Mucosa of stomach (tissue), 1 donor: ENCODE measurements at regions not wholly inside any gene's neighbourhood (a gene's known extent, or its start where the extent isn't known, plus 50 kb on each side); places are given as distances from the start of the nearest gene placed in this dataset.

Experiments
- H3K27me3 ChIP-seq: one replicate; pipeline ENCODE4 v1.7.0; 2013; ENCODE audit warnings: mild to moderate bottlenecking, low read length; ENCODE audit not compliant: control insufficient read depth, insufficient read depth
- H3K36me3 ChIP-seq: one replicate; pipeline ENCODE4 v1.7.0; 2013; ENCODE audit warnings: low read length; ENCODE audit not compliant: control insufficient read depth, insufficient read depth
- H3K4me1 ChIP-seq: one replicate; pipeline ENCODE4 v1.7.0; 2013; ENCODE audit warnings: mild to moderate bottlenecking, low read length; ENCODE audit not compliant: control insufficient read depth, insufficient read depth
- H3K4me3 ChIP-seq: one replicate; pipeline ENCODE4 v1.7.0; 2013; ENCODE audit warnings: low read length
- H3K9ac ChIP-seq: one replicate; pipeline ENCODE4 v1.7.0; 2013; ENCODE audit warnings: mild to moderate bottlenecking, low read length, moderate library complexity
- H3K9me3 ChIP-seq: one replicate; pipeline ENCODE4 v1.7.0; 2013; ENCODE audit warnings: mild to moderate bottlenecking, low read length, moderate library complexity; ENCODE audit not compliant: control insufficient read depth
- donor health status: Pancreatic carcinoma.

DNA sequence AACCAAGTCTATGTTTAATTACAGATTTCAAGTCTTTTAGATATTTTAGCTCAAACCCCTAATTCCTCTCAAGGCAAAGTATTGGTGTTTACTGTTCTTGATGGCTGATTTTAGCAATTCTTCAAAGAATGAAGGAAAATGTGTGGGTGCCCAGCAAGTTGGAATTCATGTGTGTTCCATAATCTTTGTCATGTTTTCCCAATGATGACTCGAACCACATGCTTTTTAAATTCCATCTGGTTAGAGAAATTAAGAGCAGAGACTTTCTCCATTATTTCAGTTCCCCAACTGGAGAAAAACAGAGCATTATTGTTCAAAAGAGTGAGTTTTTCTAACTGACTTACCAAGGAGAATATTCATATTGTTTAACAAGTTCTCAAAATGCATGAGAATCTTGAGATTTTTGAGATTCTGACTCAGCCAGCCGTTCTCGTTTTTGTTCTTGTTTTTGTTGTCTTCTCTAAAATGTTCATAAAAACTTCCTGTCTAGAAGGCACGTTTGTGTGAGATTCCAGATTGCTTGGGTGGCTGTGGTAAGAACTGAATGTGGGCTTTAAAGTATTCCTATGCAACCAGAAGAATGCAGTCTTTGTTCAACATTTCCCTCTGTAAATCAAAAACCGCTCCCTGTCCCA is 404.7 kb downstream of the IRS2 start:
- no peak overlapping the region for H3K9ac ChIP-seq
- no peaks in the 10 kb centered on the region for H3K4me1 ChIP-seq
- H3K36me3 ChIP-seq, result no peaks in the 10 kb centered on the region
- H3K27me3 ChIP-seq, result no peaks in the 10 kb centered on the region
- no peak overlapping the region for H3K4me3 ChIP-seq
- no peaks in the 10 kb centered on the region for H3K9me3 ChIP-seq

DNA sequence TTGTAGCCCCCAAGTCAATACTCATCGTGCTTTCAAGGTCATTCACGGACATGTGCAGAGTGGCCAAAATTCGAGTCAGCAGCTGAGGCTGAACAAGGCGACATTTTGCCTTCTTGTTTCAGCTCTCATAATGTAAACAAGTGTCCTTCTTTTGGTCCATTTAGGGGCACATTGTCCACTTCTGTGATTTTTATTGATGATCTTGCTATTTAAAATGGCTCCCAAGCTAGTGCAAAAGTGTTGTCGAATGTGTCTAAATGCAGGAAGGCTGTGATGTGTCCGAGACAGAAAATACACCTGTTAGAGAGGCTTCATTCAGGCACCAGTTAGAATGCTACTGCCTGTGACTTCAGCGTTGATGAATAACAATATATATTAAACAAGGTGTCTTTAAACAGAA is 405.9 kb downstream of the IRS2 start:
- no peaks in the 10 kb centered on the region for H3K36me3 ChIP-seq
- H3K4me1 ChIP-seq, result no peaks in the 10 kb centered on the region
- no peak overlapping the region for H3K4me3 ChIP-seq
- H3K9me3 ChIP-seq, result no peaks in the 10 kb centered on the region
- no peaks in the 10 kb centered on the region for H3K27me3 ChIP-seq
- H3K9ac ChIP-seq, result no peak overlapping the region

DNA sequence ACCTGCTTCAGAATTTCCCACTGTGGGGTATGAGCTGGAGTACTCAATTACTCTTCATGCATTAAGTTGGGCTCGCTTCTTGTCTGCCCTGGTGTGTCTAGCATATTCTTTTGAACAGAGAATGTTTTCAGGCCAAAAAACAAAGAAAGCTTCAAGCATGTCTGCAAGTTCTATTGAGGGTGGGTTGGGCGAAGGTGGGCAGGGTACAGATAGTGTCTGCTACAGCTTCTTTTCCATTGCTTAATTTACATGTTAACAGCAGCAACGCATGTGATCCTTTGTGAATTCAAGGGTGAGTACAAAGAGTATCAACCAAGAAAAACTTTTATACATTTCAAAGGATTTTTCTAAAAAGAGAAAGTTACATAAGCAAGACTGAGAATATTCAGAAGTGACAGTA is 406.5 kb downstream of the IRS2 start:
- no peak overlapping the region for H3K4me3 ChIP-seq

DNA sequence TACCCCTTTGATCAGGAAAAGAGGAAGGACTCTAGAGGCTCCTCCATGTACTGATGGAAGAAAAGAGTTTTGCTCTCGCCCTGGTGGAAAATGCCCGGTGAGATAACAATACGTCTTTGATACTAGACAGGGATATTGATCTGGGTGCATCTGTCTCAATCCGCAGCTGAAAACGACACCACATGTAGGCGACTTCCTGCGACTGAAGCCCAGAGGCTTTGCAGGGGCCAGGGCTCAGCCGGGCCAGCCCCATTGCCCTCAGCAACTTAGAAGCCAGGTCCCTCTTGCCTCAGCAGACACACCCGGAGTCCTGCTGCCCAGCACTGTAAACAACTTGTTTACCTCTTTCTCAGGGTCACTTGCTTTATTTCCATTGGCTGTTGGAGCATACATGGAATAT is 409.4 kb downstream of the IRS2 start:
- Histone ChIP-seq H3K4me1 (no peaks in the 10 kb centered on the region), H3K36me3 (no peaks in the 10 kb centered on the region), H3K9ac (no peak overlapping the region), H3K9me3 (no peaks in the 10 kb centered on the region), H3K27me3 (no peaks in the 10 kb centered on the region), H3K4me3 (no peak overlapping the region)

More for the DNA sequence above, 406.5 kb downstream of the IRS2 start:
- no peak overlapping the region for H3K9ac ChIP-seq
- no peaks in the 10 kb centered on the region for H3K27me3 ChIP-seq
- H3K4me1 ChIP-seq, result no peaks in the 10 kb centered on the region
- H3K9me3 ChIP-seq, result no peaks in the 10 kb centered on the region
- no peaks in the 10 kb centered on the region for H3K36me3 ChIP-seq

DNA sequence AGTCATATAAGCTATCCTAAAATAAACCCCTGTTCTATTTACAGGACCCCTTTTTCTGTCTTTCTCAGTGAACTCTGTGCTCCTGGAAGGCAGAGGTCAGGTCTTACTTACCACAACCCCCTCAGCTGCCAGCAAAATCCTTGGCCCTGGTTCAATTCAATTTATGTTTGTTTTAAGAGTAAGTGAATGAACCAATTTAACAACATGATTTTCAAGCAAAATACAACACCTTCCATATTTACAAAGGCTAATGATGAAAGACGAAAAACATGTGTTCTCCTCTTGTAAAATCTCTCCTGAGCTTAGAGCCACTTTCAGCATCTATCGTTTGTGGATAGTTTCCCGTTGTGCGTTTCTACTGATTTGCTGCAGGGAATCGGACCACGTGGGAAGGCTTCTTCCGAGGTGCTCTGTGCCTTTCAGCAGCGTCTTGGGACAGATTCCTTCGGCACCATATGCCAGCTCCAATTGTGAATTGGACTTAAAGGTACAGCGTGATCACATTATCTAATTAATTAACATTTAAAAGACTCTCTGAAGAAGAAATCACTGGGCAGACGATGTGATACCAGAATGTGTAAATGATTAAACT is 411.7 kb downstream of the IRS2 start:
- no peaks in the 10 kb centered on the region for H3K27me3 ChIP-seq
- no peak overlapping the region for H3K9ac ChIP-seq
- H3K36me3 ChIP-seq, result no peaks in the 10 kb centered on the region

DNA sequence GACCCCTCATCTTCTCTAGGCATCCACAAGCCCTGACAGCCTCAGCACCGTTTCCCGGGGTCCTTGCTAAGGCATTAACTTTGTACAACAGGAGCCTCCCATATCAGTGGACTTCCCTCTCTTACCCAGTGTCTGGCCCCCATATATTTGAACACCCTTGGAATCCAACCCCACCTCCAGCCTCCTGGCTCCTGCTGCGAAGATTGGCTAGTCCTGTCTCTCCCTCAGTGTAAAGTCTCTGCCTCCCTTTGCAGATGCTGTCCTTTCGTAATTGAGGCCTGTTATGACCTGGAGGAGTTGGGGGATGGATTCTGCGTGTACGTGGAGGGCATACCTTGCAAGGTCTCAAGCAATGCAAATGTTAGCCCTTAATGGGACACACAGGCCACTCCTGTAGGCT is 413.7 kb downstream of the IRS2 start:
- Histone ChIP-seq H3K9ac (no peak overlapping the region), H3K36me3 (no peaks in the 10 kb centered on the region), H3K27me3 (no peaks in the 10 kb centered on the region), H3K4me3 (no peak overlapping the region), H3K4me1 (no peaks in the 10 kb centered on the region), H3K9me3 (no peaks in the 10 kb centered on the region)

More for the DNA sequence above, 411.7 kb downstream of the IRS2 start:
- no peak overlapping the region for H3K4me3 ChIP-seq
- H3K9me3 ChIP-seq, result no peaks in the 10 kb centered on the region
- H3K4me1 ChIP-seq, result no peaks in the 10 kb centered on the region

DNA sequence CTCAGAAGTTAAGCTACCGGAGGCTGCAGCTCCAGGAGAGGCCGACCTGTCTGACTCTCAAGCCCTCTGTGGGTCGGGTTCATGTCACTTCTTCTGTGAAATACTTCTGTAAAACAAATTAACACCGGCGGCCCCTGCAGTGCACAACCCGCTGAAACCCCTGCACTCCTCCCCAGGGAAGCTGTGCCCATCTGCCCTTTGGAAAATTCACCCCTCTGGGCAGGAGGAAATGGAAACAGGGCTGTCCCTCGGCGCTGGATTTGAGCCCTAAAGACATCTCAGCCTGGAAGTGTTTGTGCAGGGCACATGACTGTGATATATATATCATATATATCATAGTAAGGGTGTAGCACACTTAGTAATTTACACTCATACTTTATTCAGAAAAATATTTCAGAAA is 415.3 kb downstream of the IRS2 start:
- no peaks in the 10 kb centered on the region for H3K9me3 ChIP-seq
- no peaks in the 10 kb centered on the region for H3K4me1 ChIP-seq
- H3K4me3 ChIP-seq, result no peak overlapping the region
- no peaks in the 10 kb centered on the region for H3K27me3 ChIP-seq
- no peaks in the 10 kb centered on the region for H3K36me3 ChIP-seq
- H3K9ac ChIP-seq, result no peak overlapping the region

DNA sequence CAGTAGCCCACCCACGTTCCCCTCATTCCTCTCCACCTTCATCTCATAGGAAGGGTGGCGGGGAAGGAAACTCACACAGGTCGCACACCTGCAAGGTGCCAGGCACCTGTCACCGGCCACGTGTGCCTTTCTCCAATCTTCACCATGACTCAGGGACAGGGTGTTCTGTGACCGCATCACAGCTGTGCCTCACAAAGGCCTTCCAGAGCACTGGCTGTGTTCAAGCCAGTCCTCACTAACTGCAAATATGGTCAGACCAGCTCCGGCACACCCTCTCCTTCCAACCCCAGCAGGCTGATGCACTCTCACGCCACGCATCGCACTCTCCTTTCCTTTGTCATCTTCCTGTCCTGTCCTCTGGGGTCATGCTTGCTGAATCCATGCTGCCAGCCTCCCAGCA is 415.9 kb downstream of the IRS2 start:
- Histone ChIP-seq H3K27me3 (no peaks in the 10 kb centered on the region), H3K4me3 (no peak overlapping the region), H3K9ac (no peak overlapping the region), H3K4me1 (no peaks in the 10 kb centered on the region), H3K9me3 (no peaks in the 10 kb centered on the region), H3K36me3 (no peaks in the 10 kb centered on the region)

DNA sequence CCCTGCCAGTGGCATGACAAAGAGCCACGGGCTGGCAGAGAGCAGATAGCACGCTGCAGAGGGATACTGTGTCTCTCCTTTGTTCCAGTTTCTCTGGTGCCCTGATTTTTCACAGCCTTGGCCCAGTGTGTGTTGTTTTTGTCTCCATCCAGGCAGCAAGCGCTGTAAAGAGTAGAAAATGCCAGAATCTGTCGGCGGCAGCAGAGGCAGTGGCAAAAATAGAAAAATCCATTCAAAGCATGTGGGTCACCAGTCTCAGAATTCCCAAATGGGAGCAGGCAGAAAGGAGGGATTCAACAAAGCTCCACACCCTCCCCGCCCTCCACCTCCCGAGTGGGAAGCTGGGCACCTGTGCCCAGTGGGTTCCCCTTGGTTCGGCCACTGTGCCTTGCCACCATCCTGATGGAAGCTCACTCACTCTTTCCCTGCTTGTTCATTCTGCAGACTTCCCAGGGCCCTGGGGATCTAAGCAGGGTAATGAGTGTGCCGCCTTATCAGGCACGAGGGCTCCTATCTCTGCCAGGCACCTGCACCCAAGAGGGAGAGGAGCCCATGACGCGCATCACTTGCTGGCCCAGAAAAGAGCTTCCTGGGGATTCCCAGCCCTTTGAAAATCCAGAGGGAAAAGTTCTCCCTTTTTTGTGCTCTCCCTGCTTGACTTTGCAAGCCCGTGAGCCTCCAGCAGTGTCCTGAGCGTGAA is 416.9 kb downstream of the IRS2 start:
- no peak overlapping the region for H3K9ac ChIP-seq

DNA sequence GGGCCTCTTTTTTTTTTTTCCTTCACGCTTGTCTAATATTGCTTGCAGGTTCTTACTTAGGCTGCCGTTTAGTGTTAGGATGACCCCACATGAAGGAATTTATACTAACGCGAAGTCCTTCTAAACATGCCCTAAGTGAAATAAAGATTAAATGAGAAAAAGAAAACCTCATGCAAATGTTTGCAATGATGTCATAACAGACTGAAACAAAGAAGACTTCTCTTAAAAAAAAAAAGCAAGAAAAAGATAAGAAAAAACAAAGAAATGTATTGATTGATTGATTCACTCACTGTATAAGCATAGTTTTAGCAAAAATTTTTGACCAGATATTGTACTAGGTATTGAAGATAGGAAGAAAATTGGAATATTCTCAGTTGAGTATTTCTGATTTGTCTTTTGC is 418.2 kb downstream of the IRS2 start:
- H3K9me3 ChIP-seq, result no peaks in the 10 kb centered on the region
- H3K9ac ChIP-seq, result no peak overlapping the region
- no peak overlapping the region for H3K4me3 ChIP-seq
- no peaks in the 10 kb centered on the region for H3K36me3 ChIP-seq
- no peaks in the 10 kb centered on the region for H3K27me3 ChIP-seq
- no peaks in the 10 kb centered on the region for H3K4me1 ChIP-seq

More for the DNA sequence above, 416.9 kb downstream of the IRS2 start:
- no peaks in the 10 kb centered on the region for H3K36me3 ChIP-seq
- no peaks in the 10 kb centered on the region for H3K4me1 ChIP-seq
- no peaks in the 10 kb centered on the region for H3K9me3 ChIP-seq
- H3K27me3 ChIP-seq, result no peaks in the 10 kb centered on the region
- no peak overlapping the region for H3K4me3 ChIP-seq

DNA sequence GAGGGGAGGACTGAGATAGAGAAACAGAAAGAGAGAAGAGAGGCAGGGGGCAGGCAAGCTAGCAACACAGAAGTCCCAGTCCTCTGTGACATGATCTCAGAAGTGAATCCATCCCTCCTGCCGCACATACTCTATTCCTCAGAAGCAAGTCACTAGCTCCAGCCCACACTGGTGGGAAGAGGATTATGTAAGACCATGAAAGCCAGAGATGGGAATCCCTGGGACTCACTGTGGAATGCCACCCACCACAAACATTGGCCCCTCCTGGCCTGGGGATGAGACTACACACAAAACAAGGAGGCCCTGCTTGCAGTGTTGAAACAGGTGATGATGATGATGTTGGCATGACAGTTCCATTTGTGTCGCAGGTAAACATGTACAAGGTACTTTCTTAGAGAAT is 419.9 kb downstream of the IRS2 start:
- Histone ChIP-seq H3K4me3 (no peak overlapping the region), H3K36me3 (no peaks in the 10 kb centered on the region), H3K27me3 (no peaks in the 10 kb centered on the region), H3K9ac (no peak overlapping the region), H3K9me3 (no peaks in the 10 kb centered on the region), H3K4me1 (no peaks in the 10 kb centered on the region)

DNA sequence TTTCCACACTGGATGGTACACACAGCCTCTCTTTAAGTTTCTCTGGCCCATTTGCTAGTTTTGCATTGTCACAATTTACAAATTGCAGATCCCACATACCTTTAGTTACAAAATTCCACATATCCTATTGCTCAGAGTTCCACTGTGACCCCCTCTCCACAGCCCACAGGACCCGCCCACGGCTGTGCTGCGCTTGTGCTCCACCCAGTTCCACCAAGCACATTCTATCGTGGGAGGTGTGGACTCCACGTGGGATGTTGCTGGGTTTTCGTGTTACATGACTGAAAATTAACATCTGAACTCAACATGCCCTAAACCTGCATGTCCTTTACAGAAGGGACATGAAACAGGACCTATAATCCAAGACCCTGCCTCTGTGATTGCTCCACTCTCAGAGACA is 423.0 kb downstream of the IRS2 start:
- Histone ChIP-seq H3K9ac (no peak overlapping the region), H3K27me3 (no peaks in the 10 kb centered on the region), H3K4me1 (no peaks in the 10 kb centered on the region), H3K4me3 (no peak overlapping the region), H3K9me3 (no peaks in the 10 kb centered on the region), H3K36me3 (no peaks in the 10 kb centered on the region)
